Cardiac muscle cell (in vitro differentiated cells and primary cell): ENCODE measurements at regions not wholly inside any gene's neighbourhood (a gene's known extent, or its start where the extent isn't known, plus 50 kb on each side); places are given as distances from the start of the nearest gene placed in this dataset.

Source experiments
- DNase-seq, 2 donors: peaks; one replicate each; pipeline versions ENCODE4 v3.0.0 to v3.0.0-alpha.2; 2010 to 2017; ENCODE audit warnings: low read depth in 1 of 2, low spot score in 1 of 2
- H3K27ac ChIP-seq: fragments of 200-600 bp; sonication (generic); 2 replicates; pipeline ENCODE4 v1.5.1; 2016
- H3K27me3 ChIP-seq: fragments of 200-600 bp; sonication (generic); 2 replicates; pipeline ENCODE4 v1.6.0; 2016; ENCODE audit warnings: control low read depth
- H3K36me3 ChIP-seq: fragments of 200-600 bp; sonication (generic); 2 replicates; pipeline ENCODE4 v1.5.1; 2016; ENCODE audit warnings: control low read depth
- H3K4me1 ChIP-seq: fragments of 200-600 bp; sonication (generic); 2 replicates; pipeline ENCODE4 v1.8.1; 2017; ENCODE audit warnings: low read depth, mild to moderate bottlenecking, mixed run types
- H3K4me3 ChIP-seq: fragments of 200-600 bp; sonication (generic); 2 replicates; pipeline ENCODE4 v1.5.1; 2016; ENCODE audit warnings: mild to moderate bottlenecking
- H3K9me3 ChIP-seq: fragments of 200-600 bp; sonication (generic); 2 replicates; pipeline ENCODE4 v1.5.1; 2017; ENCODE audit warnings: low read depth, mild to moderate bottlenecking, control low read depth
- TF ChIP-seq, protein P1 (sequence below): IDR thresholded peaks from 2 replicates; pipeline ENCODE4 v1.5.1; 2012; ENCODE audit warnings: low read depth, mild to moderate bottlenecking, low read length

DNA sequence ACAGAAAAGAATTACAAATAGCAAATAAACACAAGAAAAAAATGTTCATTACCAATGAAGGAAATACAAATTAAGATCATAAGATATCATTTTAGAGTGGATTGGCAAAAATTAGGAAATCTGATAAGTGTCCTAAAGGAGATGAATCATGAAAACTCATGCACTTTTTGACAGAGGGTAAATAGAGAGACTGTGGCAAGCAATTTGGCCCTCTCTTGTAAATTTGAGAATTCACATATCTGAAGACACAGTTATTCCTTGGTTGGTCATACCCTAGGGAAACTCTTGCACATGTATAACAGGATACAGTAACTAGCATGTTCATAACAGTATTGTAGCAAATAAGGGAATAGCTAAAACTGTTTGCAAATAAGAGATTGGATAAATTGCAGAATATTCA lies 246.0 kb upstream of the GADL1 start:
- Histone ChIP-seq H3K9me3 (no peaks in the 10 kb centered on the region), H3K36me3 (no peaks in the 10 kb centered on the region), H3K27ac (no peak overlapping the region), H3K4me3 (no peak overlapping the region), H3K27me3 (no peaks in the 10 kb centered on the region), H3K4me1 (no peaks in the 10 kb centered on the region)
- DNase-seq: no peak
- TF ChIP-seq, protein P1, sequence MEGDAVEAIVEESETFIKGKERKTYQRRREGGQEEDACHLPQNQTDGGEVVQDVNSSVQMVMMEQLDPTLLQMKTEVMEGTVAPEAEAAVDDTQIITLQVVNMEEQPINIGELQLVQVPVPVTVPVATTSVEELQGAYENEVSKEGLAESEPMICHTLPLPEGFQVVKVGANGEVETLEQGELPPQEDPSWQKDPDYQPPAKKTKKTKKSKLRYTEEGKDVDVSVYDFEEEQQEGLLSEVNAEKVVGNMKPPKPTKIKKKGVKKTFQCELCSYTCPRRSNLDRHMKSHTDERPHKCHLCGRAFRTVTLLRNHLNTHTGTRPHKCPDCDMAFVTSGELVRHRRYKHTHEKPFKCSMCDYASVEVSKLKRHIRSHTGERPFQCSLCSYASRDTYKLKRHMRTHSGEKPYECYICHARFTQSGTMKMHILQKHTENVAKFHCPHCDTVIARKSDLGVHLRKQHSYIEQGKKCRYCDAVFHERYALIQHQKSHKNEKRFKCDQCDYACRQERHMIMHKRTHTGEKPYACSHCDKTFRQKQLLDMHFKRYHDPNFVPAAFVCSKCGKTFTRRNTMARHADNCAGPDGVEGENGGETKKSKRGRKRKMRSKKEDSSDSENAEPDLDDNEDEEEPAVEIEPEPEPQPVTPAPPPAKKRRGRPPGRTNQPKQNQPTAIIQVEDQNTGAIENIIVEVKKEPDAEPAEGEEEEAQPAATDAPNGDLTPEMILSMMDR: no peak

DNA sequence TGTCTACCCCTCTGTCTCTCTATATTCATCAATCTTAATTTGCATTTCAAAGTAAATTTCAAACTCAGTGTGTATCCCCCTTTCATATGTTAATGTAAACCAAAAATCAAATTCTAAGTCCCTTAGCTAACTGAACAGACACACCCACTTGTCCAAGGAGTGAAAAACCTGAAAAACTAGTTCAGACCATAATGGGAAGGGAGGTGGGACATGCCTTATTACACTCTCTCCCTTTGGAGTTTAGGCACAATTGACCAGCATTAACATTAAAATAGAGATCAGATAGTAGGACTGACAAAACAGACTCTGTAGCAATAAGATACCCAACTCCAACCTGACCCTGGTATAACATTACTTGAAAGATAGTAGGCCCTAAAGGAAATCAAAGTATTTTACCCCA lies 247.7 kb upstream of the GADL1 start:
- Histone ChIP-seq H3K27me3 (no peaks in the 10 kb centered on the region), H3K4me1 (no peaks in the 10 kb centered on the region), H3K4me3 (no peak overlapping the region), H3K9me3 (no peaks in the 10 kb centered on the region), H3K36me3 (no peaks in the 10 kb centered on the region), H3K27ac (no peak overlapping the region)
- TF ChIP-seq, protein P1: no peak
- no peak for DNase-seq

DNA sequence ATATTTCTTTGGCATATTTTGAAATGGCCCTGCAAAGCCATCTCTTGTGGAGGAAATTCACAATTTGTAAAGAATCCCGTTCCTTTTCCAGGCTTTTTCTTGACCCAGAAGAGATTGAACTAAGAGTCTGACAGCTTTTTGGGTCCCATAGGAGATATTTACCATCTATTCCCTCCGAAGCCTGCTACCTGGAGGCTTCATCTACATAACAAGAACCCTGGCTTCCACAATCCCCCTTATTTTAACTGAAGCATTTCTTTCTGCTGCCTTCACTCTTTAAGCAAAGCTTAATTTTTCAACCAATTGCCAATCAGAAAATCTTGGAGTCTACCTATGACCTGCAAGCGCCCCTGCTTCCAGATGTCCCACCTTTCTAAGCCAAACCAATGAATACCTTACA lies 248.1 kb upstream of the GADL1 start:
- no peaks in the 10 kb centered on the region for H3K9me3 ChIP-seq
- H3K4me3 ChIP-seq: no peak overlapping the region
- DNase-seq: no peak
- no peak overlapping the region for H3K27ac ChIP-seq
- H3K36me3 ChIP-seq: no peaks in the 10 kb centered on the region
- TF ChIP-seq, protein P1: no peak
- no peaks in the 10 kb centered on the region for H3K27me3 ChIP-seq
- H3K4me1 ChIP-seq: no peaks in the 10 kb centered on the region

DNA sequence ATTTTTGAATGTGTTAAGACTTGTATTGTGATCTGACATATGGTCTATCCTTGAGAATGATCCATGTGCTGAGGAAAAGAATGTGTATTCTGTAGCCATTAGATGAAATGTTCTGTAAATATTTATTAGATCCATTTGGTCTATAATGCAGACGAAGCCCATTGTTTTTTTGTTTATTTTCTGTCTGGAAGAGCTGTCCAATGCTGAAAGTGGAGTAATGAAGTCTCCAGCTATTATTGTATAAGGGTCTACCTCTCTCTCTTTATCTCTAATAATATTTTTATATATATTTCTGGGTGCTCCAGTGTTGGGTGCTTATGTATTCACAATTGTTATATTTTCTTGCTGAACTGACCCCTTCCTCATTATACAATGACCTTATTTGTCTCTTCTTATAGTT lies 250.6 kb upstream of the GADL1 start:
- Histone ChIP-seq H3K9me3 (no peaks in the 10 kb centered on the region), H3K4me3 (no peak overlapping the region), H3K27ac (no peak overlapping the region), H3K36me3 (no peaks in the 10 kb centered on the region), H3K4me1 (no peaks in the 10 kb centered on the region), H3K27me3 (no peaks in the 10 kb centered on the region)
- DNase-seq: no peak
- TF ChIP-seq, protein P1: no peak

DNA sequence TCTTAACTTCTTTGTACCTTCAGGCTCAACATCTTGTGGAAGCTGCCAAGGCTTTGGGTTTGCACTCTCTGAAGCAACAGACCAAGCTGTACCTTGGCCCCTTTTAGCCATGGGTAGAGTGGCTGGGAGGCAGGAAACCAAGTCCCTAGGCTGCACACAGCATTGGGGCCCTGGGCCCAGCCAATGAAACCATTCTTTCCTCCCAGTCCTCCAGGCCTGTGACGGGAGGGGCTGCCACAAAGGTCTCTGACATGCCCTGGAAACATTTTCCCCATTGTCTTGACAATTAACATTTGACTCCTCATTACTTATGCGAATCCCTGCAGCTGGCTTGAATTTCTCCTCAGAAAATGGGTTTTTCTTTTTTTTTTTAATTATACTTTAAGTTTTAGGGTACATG lies 253.1 kb upstream of the GADL1 start:
- H3K4me1 ChIP-seq: no peaks in the 10 kb centered on the region
- TF ChIP-seq, protein P1: no peak
- no peak overlapping the region for H3K27ac ChIP-seq
- H3K9me3 ChIP-seq: no peaks in the 10 kb centered on the region
- no peaks in the 10 kb centered on the region for H3K36me3 ChIP-seq
- no peak overlapping the region for H3K4me3 ChIP-seq
- H3K27me3 ChIP-seq: no peaks in the 10 kb centered on the region
- DNase-seq: no peak
